ENCODE measurements at regions not wholly inside any gene's neighbourhood (a gene's known extent, or its start where the extent isn't known, plus 50 kb on each side); places are given as distances from the start of the nearest gene placed in this dataset.

DNA sequence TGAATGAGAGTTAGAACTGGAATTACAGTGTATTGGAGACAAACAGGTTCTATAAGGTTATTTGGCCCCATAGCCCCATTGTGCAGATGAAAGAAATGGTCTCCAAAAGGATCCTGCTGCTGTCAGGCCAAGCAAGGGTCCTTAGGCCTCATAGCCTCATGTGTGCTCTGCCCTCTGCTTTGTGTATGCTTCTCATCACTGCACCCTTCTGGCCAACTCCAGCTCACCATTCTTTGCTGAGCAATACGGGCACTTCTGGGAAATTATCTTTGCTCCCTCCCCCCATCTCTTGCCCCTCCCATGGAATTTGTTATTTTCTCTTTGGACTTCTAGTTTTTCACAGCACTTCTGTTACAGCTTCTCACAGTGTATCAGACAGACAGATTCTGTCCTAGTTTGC lies 298.8 kb downstream of the FOXA2 start:
- H3K4me3 Mint-ChIP-seq: no peak overlapping the region
- H3K27me3 Mint-ChIP-seq (ENCODE audit: low read depth in 3 of 3): peaks cover 2 to 4% (median 3%) of the 10 kb centered on the region in 3 donors
- Histone ChIP-seq H3K9me3 (replicated peaks in 1 of 2; ENCODE audit: control insufficient read depth in 1 of 2, insufficient read depth in 1 of 2, low read length in 2 of 2) (no peaks in the 10 kb centered on the region), H3K27me3 (ENCODE audit: control insufficient read depth in 2 of 2, insufficient read depth in 2 of 2, low read length in 2 of 2) (no peaks in the 10 kb centered on the region), H3K9ac (ENCODE audit: insufficient read depth, low read length, poor library complexity, severe bottlenecking) (no peak overlapping the region), H2AFZ (ENCODE audit: insufficient read depth, low read depth, low read length, poor library complexity, severe bottlenecking) (no peak overlapping the region), H3K36me3 (replicated peaks in 1 of 2; ENCODE audit: control insufficient read depth in 1 of 2, insufficient read depth in 2 of 2, low read length in 2 of 2) (no peaks in the 10 kb centered on the region), H3K79me2 (ENCODE audit: insufficient read depth, low read length) (no peaks in the 10 kb centered on the region), H4K20me1 (ENCODE audit: insufficient read depth, low read length) (no peaks in the 10 kb centered on the region), H3K4me1 (ENCODE audit: control insufficient read depth in 1 of 2, insufficient read depth in 2 of 2, low read length in 2 of 2) (no peaks in the 10 kb centered on the region), H3K4me2 (replicated peaks; ENCODE audit: extremely low read depth, low read length, poor library complexity, severe bottlenecking) (no peak overlapping the region), H3K4me3 (replicated peaks in 1 of 3; ENCODE audit: low read depth in 2 of 3, low read length in 3 of 3) (no peak overlapping the region), H3K27ac (ENCODE audit: low read depth in 1 of 2, low read length in 2 of 2) (no peak overlapping the region)
- H3K9me3 Mint-ChIP-seq: no peaks in the 10 kb centered on the region
- H3K27ac Mint-ChIP-seq: no peak overlapping the region
- H3K36me3 Mint-ChIP-seq: no peaks in the 10 kb centered on the region
- TF ChIP-seq, protein P1, sequence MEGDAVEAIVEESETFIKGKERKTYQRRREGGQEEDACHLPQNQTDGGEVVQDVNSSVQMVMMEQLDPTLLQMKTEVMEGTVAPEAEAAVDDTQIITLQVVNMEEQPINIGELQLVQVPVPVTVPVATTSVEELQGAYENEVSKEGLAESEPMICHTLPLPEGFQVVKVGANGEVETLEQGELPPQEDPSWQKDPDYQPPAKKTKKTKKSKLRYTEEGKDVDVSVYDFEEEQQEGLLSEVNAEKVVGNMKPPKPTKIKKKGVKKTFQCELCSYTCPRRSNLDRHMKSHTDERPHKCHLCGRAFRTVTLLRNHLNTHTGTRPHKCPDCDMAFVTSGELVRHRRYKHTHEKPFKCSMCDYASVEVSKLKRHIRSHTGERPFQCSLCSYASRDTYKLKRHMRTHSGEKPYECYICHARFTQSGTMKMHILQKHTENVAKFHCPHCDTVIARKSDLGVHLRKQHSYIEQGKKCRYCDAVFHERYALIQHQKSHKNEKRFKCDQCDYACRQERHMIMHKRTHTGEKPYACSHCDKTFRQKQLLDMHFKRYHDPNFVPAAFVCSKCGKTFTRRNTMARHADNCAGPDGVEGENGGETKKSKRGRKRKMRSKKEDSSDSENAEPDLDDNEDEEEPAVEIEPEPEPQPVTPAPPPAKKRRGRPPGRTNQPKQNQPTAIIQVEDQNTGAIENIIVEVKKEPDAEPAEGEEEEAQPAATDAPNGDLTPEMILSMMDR (IDR thresholded peaks at IDR 0.05): no peak
- WGBS (ENCODE audit: insufficient coverage): no CpG with 5 or more reads among the region's 1 CpG
- no peak for DNase-seq
- H3K4me1 Mint-ChIP-seq: no peaks in the 10 kb centered on the region
- intact Hi-C loops (cut with micrococcal nuclease): no loop called here

DNA sequence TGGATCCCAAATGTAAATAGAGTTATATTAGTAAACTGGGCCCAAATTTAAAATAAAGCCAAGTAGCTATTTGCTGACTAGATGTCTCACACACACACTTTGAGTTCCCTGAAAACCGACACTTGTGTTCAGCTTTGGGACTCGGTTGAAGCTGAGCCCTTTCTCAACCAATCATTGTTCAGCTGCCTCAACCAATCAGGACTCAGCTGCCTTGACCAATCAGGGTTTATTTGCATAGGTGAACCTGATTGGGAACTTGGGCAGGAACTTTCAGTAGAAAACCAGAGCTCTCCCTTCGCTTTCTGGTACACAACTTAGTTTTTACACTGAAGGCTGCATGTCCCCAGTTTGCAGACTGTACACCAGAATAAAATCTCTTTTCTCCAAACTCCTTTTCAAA lies 301.7 kb downstream of the FOXA2 start:
- TF ChIP-seq, protein P1 (IDR thresholded peaks at IDR 0.05): no peak
- no peak overlapping the region for H2AFZ ChIP-seq (ENCODE audit: insufficient read depth, low read depth, low read length, poor library complexity, severe bottlenecking)
- H3K36me3 Mint-ChIP-seq: no peaks in the 10 kb centered on the region
- no peak overlapping the region for H3K27ac ChIP-seq (ENCODE audit: low read depth in 1 of 2, low read length in 2 of 2)
- no peaks in the 10 kb centered on the region for H3K27me3 ChIP-seq (ENCODE audit: control insufficient read depth in 2 of 2, insufficient read depth in 2 of 2, low read length in 2 of 2)
- H3K79me2 ChIP-seq (ENCODE audit: insufficient read depth, low read length): no peaks in the 10 kb centered on the region
- H3K27me3 Mint-ChIP-seq (ENCODE audit: low read depth in 3 of 3): peaks cover 0 to 4% (median 3%) of the 10 kb centered on the region in 3 donors
- H3K9ac ChIP-seq (ENCODE audit: insufficient read depth, low read length, poor library complexity, severe bottlenecking): no peak overlapping the region
- no peaks in the 10 kb centered on the region for H3K4me1 ChIP-seq (ENCODE audit: control insufficient read depth in 1 of 2, insufficient read depth in 2 of 2, low read length in 2 of 2)
- peaks cover 0 to 5% (median 0%) of the 10 kb centered on the region in 7 donors for H3K9me3 Mint-ChIP-seq
- WGBS (ENCODE audit: insufficient coverage): 88% methylated on average over 1 of the region's 3 CpGs
- no peak overlapping the region for H3K4me3 Mint-ChIP-seq
- no peak for DNase-seq
- H3K4me1 Mint-ChIP-seq: no peaks in the 10 kb centered on the region
- no peaks in the 10 kb centered on the region for H4K20me1 ChIP-seq (ENCODE audit: insufficient read depth, low read length)
- H3K36me3 ChIP-seq (replicated peaks in 1 of 2; ENCODE audit: control insufficient read depth in 1 of 2, insufficient read depth in 2 of 2, low read length in 2 of 2): no peaks in the 10 kb centered on the region
- H3K4me2 ChIP-seq (replicated peaks; ENCODE audit: extremely low read depth, low read length, poor library complexity, severe bottlenecking): no peak overlapping the region
- H3K27ac Mint-ChIP-seq: no peak overlapping the region
- H3K9me3 ChIP-seq (replicated peaks in 1 of 2; ENCODE audit: control insufficient read depth in 1 of 2, insufficient read depth in 1 of 2, low read length in 2 of 2): no peaks in the 10 kb centered on the region
- H3K4me3 ChIP-seq (replicated peaks in 1 of 3; ENCODE audit: low read depth in 2 of 3, low read length in 3 of 3): no peak overlapping the region
- intact Hi-C loops (cut with micrococcal nuclease): no loop called here

Data from CD14-positive monocyte (primary cell).